Fibroblast of lung (primary cell): ENCODE measurements at regions not wholly inside any gene's neighbourhood (a gene's known extent, or its start where the extent isn't known, plus 50 kb on each side); places are given as distances from the start of the nearest gene placed in this dataset.

Source experiments
- CTCF ChIP-seq, 2 donors: IDR thresholded peaks in 1 of 2; conservative IDR thresholded peaks in 1 of 2; 1 replicate in 1 of 2; 2 replicates in 1 of 2; pipeline ENCODE4 v1.5.1; 2011 to 2012; ENCODE audit warnings: low read length in 2 of 2, control low read depth in 1 of 2, inconsistent platforms in 1 of 2, low read depth in 1 of 2, mild to moderate bottlenecking in 1 of 2
- EZH2 ChIP-seq: IDR thresholded peaks from 2 replicates; pipeline ENCODE4 v1.5.1; 2012; ENCODE audit warnings: low read length, control low read depth, mild to moderate bottlenecking; ENCODE audit errors: missing control alignments

- no peak for TF ChIP-seq CTCF (conservative IDR thresholded peaks at IDR 0.05 in 1 of 2, IDR thresholded peaks at IDR 0.05 in 1 of 2; ENCODE audit: low read depth in 1 of 2, low read length in 2 of 2)
- TF ChIP-seq EZH2 = no peak
Observed at GRCh38 chr2:184041077-184041476, 557.3 kb upstream of the ZNF804A start.
